GM21528 (cell line): ENCODE measurements at regions not wholly inside any gene's neighbourhood (a gene's known extent, or its start where the extent isn't known, plus 50 kb on each side); places are given as distances from the start of the nearest gene placed in this dataset.

Source experiments
- ATAC-seq: cut with Tn5 transposase; IDR thresholded peaks from one replicate; pipeline ENCODE4 v1.9.1; 2021; ENCODE audit warnings: mild to moderate bottlenecking, moderate library complexity; ENCODE audit not compliant: unreplicated experiment, low FRiP score

GRCh38 chr1:14365301-14365988, 233.0 kb upstream of the KAZN start:
- ATAC-seq: no peak

DNA sequence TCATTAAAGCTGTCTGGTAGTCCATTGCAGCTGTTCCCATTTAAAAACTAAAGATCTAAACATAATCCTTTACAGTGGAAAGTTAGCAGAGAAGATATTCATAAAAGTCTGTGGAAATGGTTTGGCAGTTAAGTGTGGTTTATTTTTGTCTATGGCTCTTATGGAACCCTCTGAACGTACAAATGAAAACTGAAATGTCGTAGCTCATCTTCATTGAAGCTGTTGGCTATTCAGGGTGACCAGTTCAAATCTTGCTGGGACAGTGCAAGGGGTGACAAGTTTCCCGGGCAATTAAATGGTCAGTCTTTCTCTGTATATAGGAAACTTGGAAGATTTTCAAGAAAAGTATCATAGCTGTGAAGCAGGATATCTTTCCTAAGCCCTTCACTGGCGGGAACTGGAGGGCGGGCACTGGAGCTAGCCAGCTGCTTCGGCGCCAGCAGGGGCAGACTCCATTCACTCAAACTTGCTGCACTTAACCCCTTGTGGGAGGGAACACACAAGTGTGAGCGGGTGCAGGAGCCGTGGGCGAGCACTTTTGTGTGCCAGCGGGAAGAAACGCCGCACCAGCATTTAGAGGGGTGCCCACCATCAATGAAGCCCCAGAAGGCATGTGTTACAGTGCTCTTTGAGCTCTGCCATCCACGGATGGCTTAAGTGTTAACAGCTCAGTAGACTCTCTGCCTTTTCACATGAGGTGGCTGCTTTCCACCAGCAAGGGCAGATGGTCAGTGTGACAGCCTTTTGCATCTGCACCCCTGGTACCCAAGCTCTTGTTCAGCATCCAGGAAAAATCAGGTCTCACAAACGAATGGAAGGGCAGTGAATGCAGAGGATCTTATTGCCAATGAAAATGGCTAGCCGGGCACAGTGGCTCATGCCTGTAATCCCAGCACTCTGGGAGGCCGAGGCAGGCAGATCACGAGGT, 232.1 kb upstream of the KAZN start:
- no peak for ATAC-seq

- ATAC-seq: no peak
Observed at GRCh38 chr1:14367451-14367850, 231.0 kb upstream of the KAZN start.

DNA sequence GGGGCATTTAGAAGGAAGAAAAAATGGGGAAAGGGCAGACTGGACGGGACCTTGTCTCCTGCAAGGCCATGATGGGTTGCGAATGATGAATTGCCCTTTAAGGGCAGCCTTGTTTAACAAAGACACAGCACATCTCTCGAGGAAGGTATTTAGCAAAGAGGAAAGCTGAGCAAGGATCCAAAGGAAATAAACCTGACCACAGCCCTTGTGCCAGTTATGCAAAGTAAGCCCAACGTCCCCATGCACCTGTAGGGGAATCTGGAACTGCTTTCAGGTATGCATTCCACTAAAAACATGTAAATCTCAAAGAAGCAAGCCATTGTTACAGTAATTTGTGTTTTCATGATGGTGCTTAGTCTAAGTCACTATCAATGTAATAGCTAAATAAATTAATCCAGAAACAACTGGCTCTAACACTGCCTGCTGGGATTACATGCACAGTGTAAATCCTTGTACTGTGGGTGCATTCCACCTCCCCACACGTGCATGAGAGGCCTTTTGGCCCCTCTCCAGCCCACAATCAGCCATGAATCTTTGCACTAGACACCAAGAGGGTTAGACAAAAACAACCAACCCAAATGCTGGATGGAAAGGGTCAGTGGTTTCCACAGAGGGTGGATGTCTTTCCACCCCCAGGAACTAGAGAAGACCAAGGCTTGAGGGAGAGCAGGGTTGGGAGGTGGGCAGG, 228.8 kb upstream of the KAZN start:
- no peak for ATAC-seq

DNA sequence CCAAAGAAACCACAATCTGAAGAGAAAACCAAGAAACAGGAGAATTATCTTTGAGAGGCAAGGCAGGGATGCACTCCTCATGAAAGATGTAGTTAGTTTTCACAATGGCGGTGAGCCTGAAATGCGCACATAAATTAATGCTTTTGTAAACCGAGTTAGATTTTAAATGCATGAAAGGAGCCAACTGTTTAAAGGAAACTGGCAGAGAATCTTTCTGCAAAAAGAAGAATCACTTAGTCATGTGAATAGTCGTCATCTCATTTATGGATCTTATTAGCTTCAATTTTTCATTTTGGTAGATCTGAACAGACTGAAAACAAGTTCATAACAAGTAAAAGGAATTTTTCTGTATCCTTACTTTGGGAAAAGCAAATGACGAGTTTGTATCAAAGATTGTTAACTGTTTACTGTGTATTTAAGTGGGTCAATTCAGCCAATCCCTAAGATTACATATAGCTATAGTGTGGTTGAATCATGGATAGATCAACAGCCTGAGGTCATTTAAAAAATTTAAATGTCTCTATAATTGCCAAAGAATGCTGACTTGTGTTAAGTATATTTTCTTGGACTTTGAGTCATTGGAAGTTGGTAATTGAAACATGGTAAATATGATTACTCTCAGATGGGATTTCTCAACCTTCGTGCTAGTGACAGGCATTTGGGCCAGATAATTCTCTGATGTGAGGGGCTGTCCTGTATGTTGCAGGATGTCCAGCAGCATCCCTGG, 226.6 kb upstream of the KAZN start:
- no peak for ATAC-seq

DNA sequence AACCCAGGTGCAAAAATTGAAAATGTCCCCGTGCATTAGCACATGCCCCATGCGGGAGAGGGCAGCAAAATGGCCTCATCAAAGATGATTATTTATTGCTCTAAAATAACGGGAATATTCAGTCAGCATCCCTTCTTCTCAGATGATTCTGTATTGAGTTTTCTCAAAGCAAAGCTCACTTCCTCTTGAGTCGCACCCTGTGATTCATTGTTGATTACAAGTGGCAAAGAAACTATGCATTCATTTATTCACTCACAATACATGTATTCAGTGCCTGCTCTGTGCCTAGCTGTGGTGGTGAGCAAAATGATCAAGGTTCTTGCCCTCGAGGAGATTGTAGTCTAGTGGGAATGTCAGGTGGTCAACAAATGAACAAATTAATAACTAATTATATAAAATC, 226.0 kb upstream of the KAZN start:
- ATAC-seq: no peak

DNA sequence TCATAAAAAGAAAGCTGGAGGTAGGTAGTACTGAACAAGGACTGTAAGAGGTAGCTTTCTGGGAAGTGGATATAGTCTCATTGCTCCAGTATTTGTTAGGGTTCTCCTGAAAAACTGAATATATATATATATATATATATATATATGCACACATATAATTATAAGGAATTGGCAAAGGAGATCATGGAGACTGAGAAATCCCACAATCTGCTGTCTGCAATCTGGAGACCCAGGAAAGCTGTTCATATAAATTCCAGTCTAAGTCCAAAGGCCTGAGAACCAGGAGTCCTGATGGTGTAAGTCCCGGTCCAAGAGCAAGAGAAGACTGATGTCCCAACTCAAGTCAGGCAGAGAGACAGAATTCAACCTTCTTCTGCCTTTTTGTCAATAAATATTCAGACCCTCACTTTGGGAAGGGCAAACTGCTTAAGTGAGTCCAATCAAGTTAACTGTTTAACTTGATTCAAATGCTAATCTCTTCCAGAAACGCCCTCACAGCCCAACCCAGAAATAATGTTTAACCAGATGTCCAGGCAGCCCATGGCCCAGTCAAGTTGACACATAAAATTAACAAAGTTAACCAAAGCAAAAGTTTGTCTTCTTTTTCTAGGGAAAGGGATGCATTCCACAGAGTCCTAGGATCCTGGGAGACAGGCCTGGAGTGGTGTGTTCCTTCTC, 225.3 kb upstream of the KAZN start:
- no peak for ATAC-seq

DNA sequence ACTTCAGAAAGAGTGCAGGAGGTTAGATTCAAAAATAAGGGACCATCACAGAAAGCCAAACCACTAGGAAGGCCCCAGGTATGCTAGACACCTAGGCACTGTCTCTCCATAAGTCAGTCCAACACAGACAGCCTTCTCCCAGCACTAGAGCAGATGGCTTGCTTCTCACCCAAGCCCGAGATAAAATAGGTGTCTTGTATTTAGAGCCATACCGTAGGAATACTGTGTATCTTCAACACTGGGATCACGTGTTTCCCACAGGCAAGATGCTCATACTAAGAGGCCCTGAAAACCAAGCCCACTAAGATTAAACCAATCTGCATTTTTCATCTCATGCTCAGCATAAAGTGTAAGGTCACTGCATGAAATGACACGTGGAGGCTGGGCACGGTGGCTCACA, 223.3 kb upstream of the KAZN start:
- no peak for ATAC-seq

DNA sequence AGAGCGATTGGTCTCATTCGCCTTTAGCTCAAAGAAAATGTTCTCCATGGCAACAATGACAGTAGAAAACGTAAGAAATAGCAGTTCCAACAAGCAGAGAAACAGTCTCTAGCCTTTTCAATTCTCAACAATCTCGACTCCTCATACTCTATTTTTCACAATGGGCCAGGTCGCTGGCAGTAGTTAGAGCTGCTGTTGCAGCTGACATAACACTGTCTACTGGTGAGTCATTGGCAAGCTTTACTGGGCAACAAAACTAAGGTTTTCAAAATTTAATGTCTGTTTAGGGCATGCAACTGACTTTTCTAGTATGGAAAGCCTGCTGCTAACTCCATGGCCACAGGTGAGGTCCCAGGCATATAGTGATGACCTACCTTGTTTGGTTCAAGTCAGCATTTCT, 221.1 kb upstream of the KAZN start:
- no peak for ATAC-seq

DNA sequence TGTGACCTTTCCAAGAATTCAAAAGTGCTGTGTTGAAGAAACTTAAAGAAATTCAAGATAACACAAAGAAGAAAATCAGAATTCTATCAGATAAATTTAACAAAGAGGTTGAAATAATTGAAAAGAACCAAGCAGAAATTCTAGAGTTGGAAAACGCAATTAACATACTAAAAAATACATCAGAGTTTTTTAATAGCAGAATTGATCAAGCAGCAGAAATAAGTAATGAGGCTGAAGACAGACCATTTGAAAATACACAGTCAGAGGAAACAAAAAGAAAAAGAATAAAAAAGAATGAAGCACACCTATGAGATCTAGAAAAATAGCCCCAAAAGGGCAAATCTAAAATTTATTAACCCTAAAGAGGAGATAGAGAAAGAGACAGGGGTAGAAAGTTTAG, 218.1 kb upstream of the KAZN start:
- ATAC-seq: no peak

- ATAC-seq: no peak
Observed at GRCh38 chr1:14390816-14391215, 207.7 kb upstream of the KAZN start.

- no peak for ATAC-seq
Observed at GRCh38 chr1:14392161-14392858, 206.2 kb upstream of the KAZN start.

GRCh38 chr1:14392859-14393365, 205.6 kb upstream of the KAZN start:
- ATAC-seq: no peak

GRCh38 chr1:14396100-14396499, 202.4 kb upstream of the KAZN start:
- ATAC-seq: no peak

GRCh38 chr1:14403961-14404645, 194.4 kb upstream of the KAZN start:
- no peak for ATAC-seq

- no peak for ATAC-seq
Observed at GRCh38 chr1:14404862-14405301, 193.6 kb upstream of the KAZN start.

DNA sequence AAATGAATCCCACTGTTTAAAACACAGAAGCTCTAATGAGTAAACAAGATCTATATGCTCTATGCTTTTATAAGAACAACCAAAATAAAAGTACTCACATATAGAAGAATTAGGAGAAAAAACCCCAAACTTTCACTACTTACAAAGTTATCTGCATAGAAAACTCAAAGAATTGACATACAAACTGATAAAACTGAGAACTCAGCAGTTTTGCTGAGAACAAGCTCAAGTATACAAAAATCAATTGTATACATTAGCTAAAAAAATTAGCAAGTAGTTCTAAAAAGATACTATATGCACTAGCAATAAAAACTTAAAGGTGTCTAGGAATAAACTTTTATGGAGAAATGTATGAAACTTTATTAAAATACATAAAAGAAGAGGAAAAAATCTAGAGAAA, 186.2 kb upstream of the KAZN start:
- ATAC-seq: no peak

DNA sequence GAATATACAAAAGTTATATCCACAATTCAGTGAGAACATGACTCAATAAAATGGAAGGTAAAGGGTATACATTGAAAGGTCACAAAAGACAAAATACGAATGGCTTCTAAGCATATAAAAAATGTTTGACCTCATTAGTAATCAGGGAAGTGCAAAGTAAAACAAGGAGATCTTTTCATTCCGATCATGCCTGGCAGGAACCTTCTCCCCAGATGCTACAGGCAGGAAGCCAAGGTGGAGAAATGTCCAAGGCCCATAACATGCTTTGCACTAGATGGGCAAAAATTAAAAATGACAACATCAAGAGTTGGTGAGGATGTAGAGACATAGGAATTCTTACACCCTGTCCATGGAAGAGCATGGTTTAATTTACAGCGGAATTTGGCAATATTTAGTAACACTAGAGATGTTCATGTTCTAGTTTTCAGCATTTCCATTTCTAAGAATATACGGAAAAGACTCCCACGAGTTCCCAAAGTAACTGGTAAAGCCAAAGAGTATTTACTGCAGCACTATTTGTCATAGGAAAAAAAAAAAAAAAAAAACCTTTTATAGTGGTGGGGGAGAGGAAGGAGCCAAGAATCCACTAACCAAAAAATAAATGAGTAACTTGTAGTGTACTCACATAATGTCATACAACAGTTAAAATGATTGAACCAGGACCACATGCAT, 184.5 kb upstream of the KAZN start:
- no peak for ATAC-seq
